ENCODE measurements at regions not wholly inside any gene's neighbourhood (a gene's known extent, or its start where the extent isn't known, plus 50 kb on each side); places are given as distances from the start of the nearest gene placed in this dataset.

DNA sequence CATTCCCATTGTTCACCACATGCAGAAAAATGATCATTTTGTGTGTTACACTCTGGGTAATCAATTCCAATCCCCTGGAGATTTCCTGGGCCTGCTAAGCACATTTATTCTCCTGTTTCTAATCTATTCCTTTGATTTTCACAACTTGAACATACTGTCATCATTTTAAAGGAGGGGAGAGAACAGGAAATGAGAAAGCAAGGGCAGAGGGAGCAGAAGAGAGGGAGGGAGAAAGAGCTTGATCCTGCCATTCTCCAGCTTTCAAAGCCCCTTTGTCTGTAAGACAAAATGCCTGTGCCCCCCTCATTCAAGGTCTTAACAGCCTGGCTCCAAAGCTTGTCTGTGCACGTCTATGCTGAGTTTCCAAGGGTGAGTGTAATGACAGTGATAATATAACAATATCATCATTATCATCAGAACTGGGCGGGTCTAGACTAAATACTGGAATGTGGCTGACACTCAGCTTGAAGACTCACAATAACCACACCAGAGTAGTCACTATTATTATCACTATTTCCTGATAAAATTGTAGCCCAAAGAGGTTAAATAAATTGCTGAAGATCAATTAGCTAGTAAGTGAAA, 164.4 kb upstream of the KLHL29 start:
- no peak for DNase-seq

DNA sequence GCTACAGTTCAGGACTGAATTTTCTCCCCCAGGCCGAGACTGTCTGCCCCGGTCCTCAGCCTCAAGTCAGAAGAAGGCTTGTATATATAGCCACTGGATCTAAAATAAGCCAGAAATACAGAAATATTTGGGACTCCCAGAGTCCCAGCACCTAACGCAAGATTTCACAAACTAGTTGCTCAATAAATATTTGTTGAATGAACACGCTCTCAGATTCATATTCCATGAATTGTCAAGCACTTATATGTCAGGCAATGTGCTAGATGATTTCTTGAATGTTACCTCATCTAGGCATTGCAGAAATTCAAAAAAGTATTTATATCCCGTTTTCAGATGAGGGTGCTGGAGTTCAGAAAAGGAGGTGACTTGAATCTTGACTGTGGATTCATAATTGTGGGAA, 163.7 kb upstream of the KLHL29 start:
- DNase-seq, result no peak

DNA sequence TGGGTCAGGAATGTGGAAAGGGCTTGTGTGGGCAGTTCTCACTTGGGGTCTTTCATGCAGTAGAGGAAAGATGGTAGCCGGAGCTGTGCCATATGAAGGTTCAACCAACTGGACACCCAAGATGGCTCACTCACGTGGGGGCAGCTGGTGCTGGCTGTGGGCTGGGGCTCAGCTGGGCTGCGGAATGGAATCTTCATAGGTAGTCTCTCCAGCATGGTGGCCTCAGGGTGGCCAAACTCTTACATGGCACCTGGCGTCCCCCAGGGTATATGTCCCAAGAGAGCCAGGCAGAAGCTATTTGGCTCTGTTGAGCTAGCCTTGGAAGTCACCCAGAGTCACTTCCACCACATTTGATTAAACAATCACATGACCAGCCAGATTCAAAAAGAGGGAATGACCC, 163.1 kb upstream of the KLHL29 start:
- DNase-seq, result no peak

DNA sequence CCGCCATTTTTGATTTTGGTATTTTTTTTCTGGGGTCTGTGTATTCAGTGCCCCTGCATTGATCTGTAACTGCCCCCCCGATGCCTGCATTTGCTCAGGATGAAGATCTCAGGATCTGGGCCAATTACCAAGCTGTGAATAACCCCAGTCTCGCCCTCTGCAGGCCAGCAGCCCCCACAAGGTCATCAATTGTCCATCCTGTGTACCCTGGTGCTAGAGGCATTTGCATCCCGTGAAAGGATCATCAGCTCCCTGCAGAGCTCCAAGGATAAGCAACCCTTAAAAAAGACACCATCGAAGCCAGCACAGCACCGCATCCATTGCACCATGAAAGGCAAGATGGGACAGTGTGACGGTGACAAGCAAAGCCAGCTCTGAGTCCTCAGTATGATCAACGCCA, 154.1 kb upstream of the KLHL29 start:
- no peak for DNase-seq

DNA sequence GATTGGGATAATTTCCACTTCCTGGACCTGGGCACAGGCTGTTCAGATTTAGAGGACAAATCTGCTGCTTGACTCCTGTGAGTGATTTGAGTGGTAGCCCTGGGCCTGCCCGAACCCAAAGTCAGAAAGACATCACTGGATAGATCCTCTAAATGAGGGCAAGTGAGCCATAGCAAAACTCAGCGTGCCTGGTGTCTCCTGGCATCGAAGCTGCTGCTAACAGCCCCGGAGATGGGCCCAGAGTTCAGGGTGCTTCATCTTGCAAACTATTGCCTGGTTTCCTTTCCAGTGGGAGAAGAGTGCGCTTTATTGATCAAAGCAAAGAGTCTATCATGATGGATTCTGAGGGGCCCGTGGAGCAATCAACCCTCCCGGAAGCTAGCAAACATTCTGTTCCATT, 153.1 kb upstream of the KLHL29 start:
- DNase-seq, result no peak

DNA sequence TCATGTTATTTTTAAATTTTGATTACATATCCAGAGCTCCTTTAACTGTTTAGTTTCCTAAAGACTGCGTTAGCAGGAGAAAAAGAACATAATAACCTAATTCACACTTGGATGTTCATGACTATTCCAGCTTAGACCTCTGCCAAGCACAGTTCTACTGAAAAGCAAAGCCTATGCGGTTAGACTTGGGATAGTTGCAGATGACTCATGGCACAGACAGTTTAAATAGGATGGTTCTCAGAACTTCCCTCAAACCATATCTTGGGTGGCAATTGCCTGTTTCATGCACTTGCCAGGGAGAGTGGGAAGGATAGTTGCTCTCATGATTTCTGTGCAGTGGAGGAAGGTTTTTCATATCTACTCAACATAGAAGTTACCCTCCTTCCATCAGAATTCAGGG, 149.7 kb upstream of the KLHL29 start:
- DNase-seq, result no peak

DNA sequence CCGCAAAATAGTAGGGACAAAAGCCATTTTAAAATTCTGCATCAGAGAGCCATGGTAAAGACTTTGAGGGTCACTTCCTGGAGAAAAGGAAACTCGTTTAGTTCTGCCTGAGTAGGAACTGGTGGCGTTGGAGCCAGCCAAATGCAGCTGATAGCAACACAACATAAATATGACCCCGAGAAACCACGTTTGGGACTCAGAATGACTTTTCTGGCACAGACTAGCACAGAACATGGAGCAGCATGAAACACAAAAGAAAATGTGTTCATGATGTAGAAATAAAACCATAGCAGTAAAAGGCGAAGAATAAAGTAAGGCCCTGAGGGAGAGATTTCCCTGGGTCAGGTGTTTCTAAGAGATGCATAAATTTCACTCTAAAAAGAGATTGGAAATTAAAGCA, 149.2 kb upstream of the KLHL29 start:
- no peak for DNase-seq

DNA sequence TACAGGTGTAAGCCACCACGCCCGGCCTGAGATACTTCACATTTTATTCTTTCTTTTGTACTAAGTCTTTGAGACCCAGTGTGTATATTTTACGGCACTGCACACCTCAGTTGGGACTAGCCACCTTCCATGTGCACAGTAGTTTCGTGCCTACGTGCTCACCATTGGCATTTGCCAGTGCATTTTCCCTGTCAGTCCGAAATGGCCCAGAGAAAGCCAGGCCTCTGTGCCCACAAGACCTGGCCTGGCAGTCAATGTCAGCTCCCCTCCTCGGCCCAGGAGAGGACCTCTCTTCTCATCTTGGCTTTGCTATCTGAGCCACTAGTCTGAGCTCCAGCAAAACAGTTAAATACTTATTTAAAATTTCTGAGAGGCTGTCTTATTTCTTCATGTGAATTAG, 147.8 kb upstream of the KLHL29 start:
- no peak for DNase-seq

DNA sequence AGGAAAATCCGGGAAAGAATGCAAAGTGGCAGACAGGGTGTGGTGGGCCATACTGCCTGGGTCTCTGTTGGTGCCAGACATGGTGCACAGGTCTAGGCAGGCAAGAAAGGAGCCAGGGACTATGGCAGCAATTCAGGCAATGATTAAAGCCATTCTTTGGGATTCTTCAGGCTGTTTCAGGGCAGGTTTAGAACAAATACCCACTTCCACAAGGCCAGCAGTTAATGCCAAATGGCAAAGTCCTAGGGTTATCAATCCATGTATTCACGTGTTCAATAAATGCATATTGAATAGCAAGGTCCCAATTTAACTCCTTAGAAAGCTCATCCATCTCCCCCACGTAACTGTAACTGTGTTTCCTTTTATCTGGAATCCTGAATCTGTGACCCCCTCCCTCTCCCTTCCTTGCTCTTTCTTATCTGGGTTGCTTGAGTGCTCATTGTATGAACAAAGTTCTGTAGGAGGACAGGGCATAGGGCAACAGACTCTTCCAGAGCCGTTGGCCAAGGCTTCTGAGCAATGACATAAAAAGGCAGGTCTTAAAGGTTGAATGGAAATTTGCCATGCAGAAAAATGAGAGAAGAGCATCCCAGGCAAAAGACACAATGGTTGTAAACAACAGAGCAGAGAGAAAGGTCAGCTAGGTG, 146.8 kb upstream of the KLHL29 start:
- DNase-seq, result no peak

DNA sequence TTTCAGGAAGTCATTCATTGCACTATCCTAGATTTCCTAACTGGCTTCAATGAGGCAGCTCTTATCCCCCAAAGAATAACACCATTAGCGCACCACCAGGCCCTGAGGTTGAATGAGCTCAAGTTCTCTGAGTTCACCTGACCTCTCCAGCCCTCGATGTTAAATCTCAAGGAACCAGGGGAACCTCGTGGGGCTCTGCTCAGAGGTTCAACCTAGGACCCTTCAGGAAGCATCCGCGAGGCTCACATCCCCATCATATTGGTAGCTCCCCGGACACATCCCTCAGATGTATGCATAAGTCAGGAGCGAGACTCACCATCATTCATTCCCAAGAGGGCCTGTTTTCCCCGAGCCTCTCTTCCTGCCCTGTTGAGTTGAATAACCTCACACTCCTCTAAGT, 145.6 kb upstream of the KLHL29 start:
- no peak for DNase-seq

DNA sequence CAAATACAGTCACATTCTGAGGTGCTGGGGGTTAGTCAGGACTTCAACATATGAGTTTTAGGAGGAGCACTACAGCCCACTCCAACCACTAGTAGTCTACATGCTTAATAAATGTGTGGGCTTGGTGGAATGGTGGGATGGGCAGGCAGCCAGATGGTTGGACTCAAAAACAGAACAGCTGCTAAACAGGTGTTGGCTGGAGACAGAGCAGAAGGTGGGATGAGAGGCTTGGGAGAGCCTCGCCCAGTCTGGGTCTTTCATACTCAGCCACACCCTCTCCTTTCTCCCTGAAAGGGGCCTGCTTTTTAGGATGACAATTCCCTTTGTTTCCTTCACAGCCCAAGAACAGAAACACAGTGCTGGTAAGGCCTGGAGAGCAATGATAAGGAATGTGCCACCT, 143.9 kb upstream of the KLHL29 start:
- no peak for DNase-seq

DNA sequence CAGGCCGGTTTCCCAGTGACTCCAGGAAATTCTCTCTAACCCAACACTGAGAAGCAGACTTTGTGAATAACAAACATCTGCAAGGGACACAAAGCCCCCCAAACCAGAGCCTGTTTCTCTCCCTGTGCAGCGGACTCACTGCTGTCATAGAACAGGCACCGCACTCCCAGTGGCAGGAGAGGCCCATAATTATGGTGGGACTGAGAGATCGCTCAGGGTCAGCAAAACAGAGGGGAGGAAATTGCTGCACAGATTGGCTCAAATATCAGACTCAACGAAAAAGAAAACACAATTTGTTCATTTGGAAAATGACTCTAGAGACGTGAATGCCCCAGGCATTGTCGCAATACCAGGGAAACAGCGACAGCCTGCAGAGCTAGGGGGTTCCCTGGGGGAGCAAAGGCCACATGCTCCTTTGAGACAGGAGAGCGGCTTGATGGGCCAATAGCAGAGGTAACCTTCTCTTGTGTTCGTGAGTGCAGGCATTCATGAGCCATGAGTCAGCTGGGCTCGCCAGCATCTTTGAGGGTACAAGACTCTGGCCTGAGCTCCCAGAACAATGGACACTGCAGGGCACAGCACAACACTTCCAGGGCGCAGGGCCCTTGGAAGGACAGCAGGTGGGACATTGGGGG, 143.3 kb upstream of the KLHL29 start:
- no peak for DNase-seq

DNA sequence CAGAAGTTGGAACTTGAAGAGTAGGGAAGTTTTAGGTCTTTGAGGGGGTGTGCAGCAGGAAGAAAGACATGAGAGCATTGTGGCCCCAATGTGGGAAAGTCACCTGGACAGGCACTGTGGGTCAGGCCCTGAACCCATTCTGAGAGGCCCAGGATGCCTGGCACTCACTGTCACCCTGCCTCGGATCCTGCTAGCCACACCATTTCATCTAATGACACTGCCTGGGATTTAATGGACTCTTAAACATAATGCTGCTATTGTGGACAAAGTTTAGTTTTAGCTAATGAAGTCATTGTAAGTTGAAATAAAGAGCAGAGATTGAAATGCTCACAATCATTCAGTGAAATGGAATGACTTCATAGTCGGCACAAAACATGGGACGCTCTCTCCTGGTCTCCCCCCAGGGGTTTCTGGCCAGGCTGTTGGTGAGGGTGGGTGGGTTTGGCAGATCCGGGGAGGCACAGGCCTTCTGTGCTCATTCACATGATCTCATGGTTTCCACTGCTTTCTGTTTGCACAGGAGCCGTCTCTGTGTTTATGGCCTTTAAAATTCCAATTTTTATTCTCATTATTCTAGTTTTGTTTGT, 141.8 kb upstream of the KLHL29 start:
- DNase-seq, result no peak

DNA sequence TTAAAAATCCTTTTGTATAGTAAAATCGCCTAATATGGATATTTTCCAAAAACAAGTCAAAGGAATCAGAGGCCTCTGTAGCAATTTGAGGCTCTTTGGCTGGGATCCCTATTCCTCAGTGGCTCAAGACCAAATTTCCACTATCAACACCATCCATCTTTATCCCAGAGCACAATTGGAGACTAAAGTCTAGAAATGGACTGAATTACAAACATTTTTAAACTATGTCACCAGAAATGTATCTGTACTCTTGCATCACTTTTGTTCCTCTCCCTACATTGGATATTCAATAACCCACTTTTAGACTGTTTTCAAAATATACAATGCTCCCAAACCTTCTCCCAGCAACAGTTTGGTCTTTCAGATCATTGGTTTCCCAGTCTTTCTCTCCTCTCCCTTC, 140.4 kb upstream of the KLHL29 start:
- DNase-seq, result no peak

DNA sequence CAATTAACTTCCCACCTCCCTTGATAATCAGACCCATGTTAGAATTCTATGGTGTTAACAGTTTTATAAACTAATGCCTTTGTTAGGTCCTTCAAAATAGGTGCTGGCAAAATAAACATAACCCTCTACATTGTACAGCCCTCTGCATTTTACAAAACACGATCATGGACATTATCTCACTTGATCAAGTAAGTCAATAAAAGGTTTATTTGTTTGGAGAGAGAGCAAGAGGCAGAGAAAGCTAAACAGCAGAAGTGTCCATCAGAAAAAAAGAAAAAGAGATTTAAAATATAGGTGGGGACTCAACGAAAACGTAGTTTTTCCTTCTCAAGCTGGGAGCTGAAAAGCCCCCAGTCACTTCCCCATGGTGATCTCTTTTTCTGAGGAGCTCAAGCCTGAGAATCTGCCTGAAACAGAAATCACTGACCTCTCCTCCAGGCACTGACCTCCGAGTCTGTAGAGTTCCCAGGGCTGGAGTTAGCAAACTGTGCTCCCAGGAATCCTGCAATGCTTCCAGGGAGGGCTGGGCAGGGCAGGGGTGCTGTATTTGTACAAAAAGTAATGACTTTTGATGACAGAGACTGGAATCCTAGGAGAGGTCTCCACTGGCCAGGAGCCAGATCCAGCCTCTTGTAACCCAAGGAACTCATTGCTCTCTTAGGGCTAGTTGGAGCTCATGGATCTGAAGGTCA, 137.8 kb upstream of the KLHL29 start:
- DNase-seq, result no peak

DNA sequence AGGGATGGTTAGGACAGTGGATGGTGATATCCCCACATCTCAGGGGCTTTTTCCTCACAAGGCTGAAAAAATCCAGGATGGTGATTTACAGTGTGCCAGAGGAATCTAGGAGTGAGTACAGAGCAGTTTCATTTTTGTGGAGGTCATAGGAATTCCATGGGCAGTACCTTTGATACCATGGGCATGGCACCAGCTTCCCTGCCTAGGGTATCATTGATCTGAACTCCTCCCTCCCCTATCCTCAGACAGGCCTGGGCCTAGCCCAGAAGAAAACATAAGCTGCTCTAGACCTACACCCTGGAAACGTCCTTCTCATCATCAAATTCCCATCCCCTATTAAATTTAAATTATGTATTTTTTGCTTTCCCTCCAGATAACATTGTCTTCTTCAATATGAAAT, 136.3 kb upstream of the KLHL29 start:
- DNase-seq, result no peak

DNA sequence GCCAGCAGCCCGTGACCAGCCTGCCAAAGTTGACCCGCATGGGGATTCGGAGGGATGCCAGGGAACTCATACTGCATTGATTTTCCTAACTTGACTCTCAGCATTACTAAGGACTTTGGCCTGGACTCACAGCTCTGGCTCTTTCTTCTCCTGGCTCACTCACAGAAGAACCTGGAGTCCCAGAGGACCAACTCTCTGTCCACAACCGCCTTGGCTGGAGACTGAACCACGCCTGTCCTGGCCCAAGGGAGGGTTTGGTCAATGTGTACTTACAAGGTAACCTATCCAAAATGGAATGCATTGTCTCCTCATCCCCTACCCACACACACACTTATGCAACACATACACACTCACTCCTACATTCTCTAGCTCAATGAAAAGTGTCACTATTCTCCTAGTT, 135.6 kb upstream of the KLHL29 start:
- DNase-seq, result no peak

DNA sequence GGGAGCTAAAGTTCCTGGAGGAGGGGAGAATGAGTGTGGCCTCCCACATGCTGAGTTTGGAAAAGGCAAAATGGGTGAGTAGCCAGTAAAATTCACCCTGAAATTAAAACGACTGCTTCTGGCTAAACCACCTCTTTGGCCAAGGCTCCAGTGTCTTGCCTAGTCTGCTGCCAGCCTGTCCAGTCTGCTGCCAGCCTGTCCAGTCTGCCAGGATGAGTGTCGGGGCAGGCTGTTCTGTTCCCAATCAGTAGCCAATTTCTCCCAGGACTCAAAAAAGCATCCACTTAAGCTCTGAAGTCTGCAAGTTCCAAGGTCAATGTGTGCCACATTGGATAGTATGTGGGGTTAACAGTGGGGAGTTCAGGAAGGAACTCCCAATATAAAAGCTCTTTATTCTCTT, 134.6 kb upstream of the KLHL29 start:
- no peak for DNase-seq

DNA sequence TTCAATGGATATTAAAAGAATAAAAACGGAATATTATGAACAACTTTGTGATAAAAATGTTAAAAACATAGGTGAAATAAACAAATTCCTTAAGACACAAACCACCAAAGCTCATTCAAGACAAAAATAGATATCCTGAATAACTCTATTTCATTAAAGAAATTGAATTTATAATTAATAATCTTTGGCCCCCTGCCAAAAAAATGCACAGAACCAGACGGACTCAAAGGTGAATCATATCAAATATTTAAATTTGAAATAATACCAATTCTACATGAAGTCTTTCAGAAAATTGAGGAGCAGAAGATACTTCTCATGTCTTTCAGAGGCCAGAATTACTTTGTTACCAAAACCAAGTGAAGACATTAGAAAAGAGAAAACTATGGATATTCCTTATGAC, 128.3 kb upstream of the KLHL29 start:
- DNase-seq, result no peak

DNA sequence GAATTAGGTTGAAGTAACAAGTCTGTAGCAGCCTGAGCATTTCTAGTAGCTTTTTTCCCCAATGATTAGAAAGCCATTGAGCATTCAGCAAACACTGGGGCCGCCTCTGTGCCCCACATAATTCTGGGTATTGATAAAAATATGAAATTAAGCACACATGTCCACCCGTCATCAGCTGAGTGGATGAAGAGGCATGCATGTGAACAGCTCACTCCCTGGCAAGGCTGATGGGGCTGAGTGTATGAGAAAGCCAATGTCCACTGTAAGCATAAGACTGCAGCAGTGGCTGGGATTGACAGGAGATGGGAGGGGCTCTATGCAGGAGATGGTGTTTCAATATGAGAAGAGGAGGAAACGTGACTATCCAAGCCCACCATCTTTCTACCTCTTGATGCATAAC, 124.4 kb upstream of the KLHL29 start:
- DNase-seq, result no peak

DNA sequence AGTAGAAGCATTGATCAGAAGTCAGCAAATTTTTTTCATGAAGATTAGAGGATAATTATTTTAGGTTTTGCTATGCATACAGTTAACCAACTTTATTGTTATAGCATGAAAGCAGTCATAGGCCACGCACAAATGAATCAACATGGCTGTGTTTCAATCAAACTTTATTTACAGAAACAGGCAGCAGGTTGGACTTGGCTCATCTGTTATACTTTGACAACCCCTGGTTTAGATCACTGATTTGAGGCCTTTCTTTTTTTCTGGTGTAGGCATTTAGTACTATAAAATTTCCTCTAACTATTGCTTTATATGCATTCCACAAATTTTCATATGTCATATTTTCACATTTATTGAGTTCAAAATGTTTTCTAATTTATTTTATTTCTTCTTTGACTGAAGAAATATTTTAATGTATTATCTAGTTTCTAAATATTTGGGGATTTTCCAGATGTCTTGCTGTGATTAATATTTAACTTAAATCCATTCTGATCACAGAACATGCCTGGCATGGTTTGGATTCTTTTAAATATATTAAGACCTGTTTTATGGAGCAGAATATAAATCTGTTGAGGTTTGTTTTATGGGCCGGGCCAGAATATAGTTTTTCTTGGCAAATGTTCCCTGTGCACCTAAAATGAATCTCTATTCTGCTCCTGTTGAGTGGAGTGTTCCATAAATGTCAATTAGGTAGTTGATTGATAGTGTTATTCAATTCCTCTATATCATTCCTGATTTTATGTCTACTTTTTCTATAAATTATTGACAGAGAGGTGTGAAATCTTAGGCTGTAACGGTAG, 116.3 kb upstream of the KLHL29 start:
- no peak for DNase-seq

DNA sequence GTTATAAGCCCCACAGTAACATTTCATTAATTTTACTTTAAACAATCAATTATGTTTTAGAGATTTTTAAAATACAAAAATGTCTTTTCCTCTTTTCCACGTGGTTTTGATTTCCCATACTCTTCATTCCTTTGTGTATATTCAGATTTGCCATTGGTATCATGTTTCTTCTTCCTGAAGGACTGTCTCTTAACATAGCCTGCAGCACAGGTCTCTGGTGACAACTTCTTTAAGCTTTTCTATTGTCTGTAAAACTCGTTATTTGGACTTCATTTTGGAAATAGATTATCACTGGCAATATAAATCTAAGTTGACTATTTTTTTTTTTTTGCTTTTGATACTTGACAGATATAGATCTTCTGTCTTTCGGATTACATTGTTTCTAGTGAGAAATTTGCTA, 115.2 kb upstream of the KLHL29 start:
- DNase-seq, result no peak

DNA sequence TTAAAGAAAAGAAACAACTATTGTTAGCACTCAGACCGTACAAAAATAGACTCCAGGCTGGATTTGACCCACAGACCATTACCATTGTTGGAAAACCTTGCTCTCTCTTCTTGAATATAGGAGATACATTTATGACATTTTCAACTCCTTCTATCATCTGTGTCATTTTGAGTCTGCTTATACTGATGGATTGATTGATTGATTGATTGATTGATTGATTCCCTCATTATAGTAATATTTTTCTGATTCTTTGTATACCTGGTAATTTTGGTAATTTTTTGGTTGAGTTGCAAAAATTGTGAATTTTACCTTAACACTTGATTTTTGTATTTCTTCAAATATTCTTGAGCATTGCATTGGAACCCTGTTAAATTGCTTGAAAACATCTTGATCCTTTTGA, 114.2 kb upstream of the KLHL29 start:
- DNase-seq, result no peak

Data from suppressor macrophage (primary cell).